AG10803 (cell line): ENCODE measurements at regions not wholly inside any gene's neighbourhood (a gene's known extent, or its start where the extent isn't known, plus 50 kb on each side); places are given as distances from the start of the nearest gene placed in this dataset.

Experiments used
- DNase-seq: peaks from one replicate; pipeline ENCODE4 v3.0.0; 2010; ENCODE audit warnings: low read depth
- H3K4me3 ChIP-seq: 2 replicates; pipeline ENCODE4 v1.5.1; 2011; ENCODE audit warnings: mild to moderate bottlenecking, low read length, control low read depth
- TF ChIP-seq, protein P1 (sequence below): conservative IDR thresholded peaks from 2 replicates; pipeline ENCODE4 v1.5.1; 2011; ENCODE audit warnings: mild to moderate bottlenecking, low read length, control low read depth, inconsistent platforms

DNA sequence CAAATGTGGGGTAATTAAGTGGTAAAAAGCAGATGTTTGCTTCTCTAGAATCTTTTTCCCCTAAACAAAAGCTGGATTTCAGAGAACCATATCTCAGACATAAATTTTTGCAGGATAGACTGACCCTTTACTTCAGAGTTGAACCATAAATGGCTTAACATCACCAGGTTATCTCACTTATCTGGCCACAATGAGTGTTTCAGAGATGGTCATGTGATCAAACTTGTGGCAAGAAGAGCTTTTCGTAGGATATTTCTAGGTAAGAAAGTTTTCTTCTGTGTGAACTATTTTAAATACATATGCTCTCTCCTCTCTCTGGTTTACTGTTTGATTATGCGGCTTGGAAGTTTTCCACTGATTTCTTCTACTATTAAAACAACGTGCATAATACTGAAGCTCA is 270.2 kb upstream of the TFAP2D start:
- H3K4me3 ChIP-seq, result no peak overlapping the region
- TF ChIP-seq, protein P1, sequence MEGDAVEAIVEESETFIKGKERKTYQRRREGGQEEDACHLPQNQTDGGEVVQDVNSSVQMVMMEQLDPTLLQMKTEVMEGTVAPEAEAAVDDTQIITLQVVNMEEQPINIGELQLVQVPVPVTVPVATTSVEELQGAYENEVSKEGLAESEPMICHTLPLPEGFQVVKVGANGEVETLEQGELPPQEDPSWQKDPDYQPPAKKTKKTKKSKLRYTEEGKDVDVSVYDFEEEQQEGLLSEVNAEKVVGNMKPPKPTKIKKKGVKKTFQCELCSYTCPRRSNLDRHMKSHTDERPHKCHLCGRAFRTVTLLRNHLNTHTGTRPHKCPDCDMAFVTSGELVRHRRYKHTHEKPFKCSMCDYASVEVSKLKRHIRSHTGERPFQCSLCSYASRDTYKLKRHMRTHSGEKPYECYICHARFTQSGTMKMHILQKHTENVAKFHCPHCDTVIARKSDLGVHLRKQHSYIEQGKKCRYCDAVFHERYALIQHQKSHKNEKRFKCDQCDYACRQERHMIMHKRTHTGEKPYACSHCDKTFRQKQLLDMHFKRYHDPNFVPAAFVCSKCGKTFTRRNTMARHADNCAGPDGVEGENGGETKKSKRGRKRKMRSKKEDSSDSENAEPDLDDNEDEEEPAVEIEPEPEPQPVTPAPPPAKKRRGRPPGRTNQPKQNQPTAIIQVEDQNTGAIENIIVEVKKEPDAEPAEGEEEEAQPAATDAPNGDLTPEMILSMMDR, result no peak
- no peak for DNase-seq

DNA sequence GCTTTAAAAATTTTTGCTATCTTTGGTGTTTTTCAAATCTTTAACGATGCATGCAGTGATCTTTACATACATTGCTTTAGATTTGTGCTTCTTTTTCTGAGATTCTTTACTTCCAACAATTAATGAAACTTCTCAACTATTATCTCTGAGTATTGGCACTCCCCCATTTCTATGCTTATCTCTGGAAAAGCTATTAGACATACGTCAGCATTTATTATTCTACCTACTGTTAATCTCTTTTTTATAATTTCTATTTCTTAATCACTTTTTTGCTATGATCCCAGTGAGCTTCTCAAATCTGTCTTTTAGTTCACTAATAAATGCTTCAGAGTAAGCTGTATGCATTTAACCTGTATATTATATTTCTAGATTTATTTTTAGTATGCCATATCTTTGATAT is 264.2 kb upstream of the TFAP2D start:
- TF ChIP-seq, protein P1, result no peak
- no peak for DNase-seq
- H3K4me3 ChIP-seq, result no peak overlapping the region

DNA sequence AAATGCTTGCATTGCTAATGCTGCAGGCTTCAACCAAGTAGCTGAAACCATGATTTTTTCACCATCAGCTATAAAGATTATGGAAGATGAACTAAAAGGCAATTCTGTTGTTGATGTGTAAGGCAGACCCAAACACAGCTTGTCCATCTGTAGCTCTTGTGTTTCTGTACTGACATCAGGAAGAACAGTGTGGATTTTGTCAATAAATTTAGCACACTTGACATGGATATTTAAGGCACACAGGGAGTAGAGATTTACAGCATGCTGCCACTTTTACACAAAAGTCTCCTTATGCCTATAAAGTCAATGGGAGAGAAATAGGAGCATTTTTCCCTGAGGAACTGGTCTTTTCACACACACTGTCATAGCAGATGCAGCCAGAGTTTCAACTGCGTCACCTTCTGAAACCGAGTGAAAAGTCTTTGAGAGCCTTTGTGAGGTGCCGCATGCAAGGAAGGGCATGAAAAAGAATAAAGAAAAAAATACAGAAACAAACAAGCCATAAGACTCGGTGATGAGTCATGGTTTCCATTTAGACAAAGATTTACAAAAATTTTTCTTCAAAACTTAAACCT is 261.4 kb upstream of the TFAP2D start:
- TF ChIP-seq, protein P1, result no peak
- no peak for DNase-seq
- no peak overlapping the region for H3K4me3 ChIP-seq

DNA sequence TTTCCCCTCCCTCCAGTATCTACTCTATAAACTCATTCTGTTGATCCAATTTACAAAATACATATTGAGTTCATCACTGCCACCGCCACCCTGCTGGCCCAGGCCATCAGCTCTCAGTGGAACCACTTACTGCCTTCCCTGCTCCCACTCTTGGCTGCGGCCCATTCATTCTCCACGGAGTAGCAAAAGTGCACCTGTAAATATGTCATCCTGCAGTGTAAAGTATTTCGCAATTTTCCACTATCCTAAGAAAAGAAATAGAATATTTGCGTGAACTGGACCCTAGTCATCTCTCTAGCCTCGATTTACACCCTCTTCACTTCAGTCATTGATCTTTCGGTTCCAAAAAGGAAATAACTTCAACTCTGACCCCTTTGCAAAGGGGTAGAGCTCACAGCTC is 258.3 kb upstream of the TFAP2D start:
- DNase-seq, result no peak
- no peak overlapping the region for H3K4me3 ChIP-seq
- TF ChIP-seq, protein P1, result no peak

DNA sequence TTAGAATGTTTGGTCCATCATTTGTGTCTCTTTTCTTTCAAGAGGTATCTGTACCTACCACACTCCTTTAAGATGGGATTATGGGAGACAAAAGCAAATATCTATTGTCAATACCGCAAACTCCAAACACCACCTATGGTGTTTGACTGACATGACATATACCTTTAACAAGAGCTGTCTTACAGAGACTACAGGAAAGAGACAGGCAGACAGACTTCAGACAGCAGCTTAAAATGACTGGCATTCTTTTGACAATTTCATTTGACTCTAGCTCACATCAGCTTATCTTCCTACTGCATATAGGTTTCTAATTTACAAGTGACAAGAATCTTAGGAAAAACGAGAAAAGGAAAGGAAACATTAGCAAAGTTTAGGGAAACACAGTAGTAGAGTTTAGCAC is 256.0 kb upstream of the TFAP2D start:
- DNase-seq, result no peak
- TF ChIP-seq, protein P1, result no peak
- no peak overlapping the region for H3K4me3 ChIP-seq

DNA sequence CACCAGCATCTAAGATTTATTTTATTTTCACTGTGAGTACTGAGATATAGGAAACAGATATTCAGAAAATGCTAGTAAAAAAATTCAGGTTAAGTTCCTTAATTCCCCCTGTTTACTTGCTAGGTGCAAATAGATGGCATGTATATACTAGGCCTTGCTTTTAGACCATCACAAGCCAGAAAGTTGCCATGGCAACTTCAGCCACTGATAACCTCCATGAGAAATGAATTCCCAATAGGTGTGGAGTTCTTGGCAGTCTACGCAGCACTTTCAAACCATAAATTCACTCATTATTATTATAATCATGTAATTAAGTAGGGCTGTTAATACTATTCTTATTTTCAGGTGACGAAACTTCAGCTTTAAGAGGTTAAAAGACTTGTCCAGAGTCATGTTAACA is 251.6 kb upstream of the TFAP2D start:
- TF ChIP-seq, protein P1, result no peak
- no peak overlapping the region for H3K4me3 ChIP-seq
- no peak for DNase-seq

DNA sequence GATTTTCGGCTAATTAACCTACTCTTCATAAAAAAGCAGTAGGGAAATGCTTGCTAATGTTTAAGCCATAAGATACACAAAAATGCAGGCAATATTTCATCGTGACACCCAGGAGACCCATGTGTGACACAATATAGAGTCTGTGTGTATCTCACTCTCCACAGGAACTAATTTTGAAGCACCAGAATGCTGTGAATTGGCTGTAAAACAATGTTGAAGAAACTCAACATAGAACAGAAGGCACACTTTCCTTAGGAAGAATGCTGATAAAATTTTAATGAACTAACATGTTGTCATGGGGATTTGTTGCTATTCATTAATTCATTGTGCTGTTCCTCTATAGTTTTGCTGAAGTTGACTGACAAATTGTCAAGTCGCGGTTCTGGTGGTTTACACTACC is 249.4 kb upstream of the TFAP2D start:
- no peak for DNase-seq
- H3K4me3 ChIP-seq, result no peak overlapping the region
- TF ChIP-seq, protein P1, result no peak
